ENCODE measurements at regions not wholly inside any gene's neighbourhood (a gene's known extent, or its start where the extent isn't known, plus 50 kb on each side); places are given as distances from the start of the nearest gene placed in this dataset.

- H3K9me3 ChIP-seq (ENCODE audit: control insufficient read depth, insufficient read depth, low read length), result peaks cover 4% of the 10 kb centered on the region
- H3K36me3 ChIP-seq (ENCODE audit: insufficient read depth, low read length), result no peaks in the 10 kb centered on the region
- no peak overlapping the region for H3K9ac ChIP-seq (ENCODE audit: low read depth, low read length)
- no peaks in the 10 kb centered on the region for H3K4me1 ChIP-seq (ENCODE audit: insufficient read depth, low read length)
Measured at GRCh38 chr19:31430381-31430780, 81.1 kb upstream of the TSHZ3 start.

GRCh38 chr19:31432201-31432810, 83.1 kb upstream of the TSHZ3 start:
- no peaks in the 10 kb centered on the region for H3K4me1 ChIP-seq (ENCODE audit: insufficient read depth, low read length)
- peaks cover 4% of the 10 kb centered on the region for H3K9me3 ChIP-seq (ENCODE audit: control insufficient read depth, insufficient read depth, low read length)
- no peak overlapping the region for H3K9ac ChIP-seq (ENCODE audit: low read depth, low read length)
- no peaks in the 10 kb centered on the region for H3K36me3 ChIP-seq (ENCODE audit: insufficient read depth, low read length)

DNA sequence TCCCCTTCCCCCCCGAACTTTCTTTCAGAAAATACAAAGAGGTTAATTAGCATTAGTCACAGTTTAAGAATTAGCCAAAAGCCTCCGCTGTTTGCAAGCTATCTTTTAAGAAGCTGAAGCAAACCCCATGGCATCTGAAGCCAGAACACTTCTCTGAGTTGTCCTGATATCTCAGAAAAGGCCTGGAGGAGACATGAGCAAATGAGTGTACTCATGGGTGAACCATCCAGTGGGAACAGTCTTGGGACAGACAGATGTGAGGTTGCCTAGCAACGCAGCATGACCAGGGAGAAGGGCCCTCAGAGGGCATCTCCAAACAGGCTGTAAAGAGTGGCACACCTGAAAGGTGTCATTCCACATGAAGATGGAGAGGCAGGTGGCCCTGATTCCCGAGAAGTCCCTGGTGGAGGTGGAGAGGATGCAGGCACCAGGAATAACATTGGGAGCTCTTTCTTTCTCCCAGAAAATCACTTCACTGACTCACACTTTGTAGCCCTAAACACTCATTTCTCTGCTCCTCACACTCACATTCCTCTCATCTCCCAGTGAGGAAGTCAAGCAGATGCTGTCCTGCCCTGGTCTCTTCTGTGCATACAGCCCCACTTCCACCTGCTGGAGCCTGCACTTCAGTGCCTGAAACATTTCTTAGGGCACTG, 87.0 kb upstream of the TSHZ3 start:
- Histone ChIP-seq H3K9ac (ENCODE audit: low read depth, low read length) (no peak overlapping the region), H3K4me1 (ENCODE audit: insufficient read depth, low read length) (no peaks in the 10 kb centered on the region), H3K36me3 (ENCODE audit: insufficient read depth, low read length) (no peaks in the 10 kb centered on the region), H3K9me3 (ENCODE audit: control insufficient read depth, insufficient read depth, low read length) (peaks cover 4% of the 10 kb centered on the region)

- Histone ChIP-seq H3K36me3 (ENCODE audit: insufficient read depth, low read length) (no peaks in the 10 kb centered on the region), H3K9ac (ENCODE audit: low read depth, low read length) (no peak overlapping the region), H3K9me3 (ENCODE audit: control insufficient read depth, insufficient read depth, low read length) (peaks cover 4% of the 10 kb centered on the region), H3K4me1 (ENCODE audit: insufficient read depth, low read length) (no peaks in the 10 kb centered on the region)
Measured at GRCh38 chr19:31438401-31439269, 89.4 kb upstream of the TSHZ3 start.

DNA sequence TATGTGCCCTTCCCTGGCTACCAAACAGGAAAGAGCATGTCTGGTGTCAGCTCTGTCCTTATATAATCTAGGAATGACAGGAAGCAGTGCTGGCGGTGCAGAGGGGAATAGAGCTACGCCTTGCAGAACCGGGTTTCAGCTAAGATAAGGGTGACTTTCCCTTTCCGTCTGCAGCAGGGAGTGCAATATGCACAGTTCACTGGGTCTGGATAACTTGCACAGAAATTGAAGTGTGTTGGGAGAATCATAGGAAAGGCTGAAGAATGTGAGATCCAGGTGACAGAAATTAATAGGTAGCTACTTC, 90.0 kb upstream of the TSHZ3 start:
- Histone ChIP-seq H3K36me3 (ENCODE audit: insufficient read depth, low read length) (no peaks in the 10 kb centered on the region), H3K9me3 (ENCODE audit: control insufficient read depth, insufficient read depth, low read length) (peaks cover 4% of the 10 kb centered on the region), H3K9ac (ENCODE audit: low read depth, low read length) (no peak overlapping the region), H3K4me1 (ENCODE audit: insufficient read depth, low read length) (no peaks in the 10 kb centered on the region)

- Histone ChIP-seq H3K4me1 (ENCODE audit: insufficient read depth, low read length) (no peaks in the 10 kb centered on the region), H3K36me3 (ENCODE audit: insufficient read depth, low read length) (no peaks in the 10 kb centered on the region), H3K9ac (ENCODE audit: low read depth, low read length) (no peak overlapping the region), H3K9me3 (ENCODE audit: control insufficient read depth, insufficient read depth, low read length) (no peaks in the 10 kb centered on the region)
Measured at GRCh38 chr19:31444931-31445330, 95.7 kb upstream of the TSHZ3 start.

GRCh38 chr19:31445406-31445805, 96.2 kb upstream of the TSHZ3 start:
- no peaks in the 10 kb centered on the region for H3K9me3 ChIP-seq (ENCODE audit: control insufficient read depth, insufficient read depth, low read length)
- H3K36me3 ChIP-seq (ENCODE audit: insufficient read depth, low read length), result no peaks in the 10 kb centered on the region
- no peak overlapping the region for H3K9ac ChIP-seq (ENCODE audit: low read depth, low read length)
- no peaks in the 10 kb centered on the region for H3K4me1 ChIP-seq (ENCODE audit: insufficient read depth, low read length)

GRCh38 chr19:31448221-31448657, 99.0 kb upstream of the TSHZ3 start:
- Histone ChIP-seq H3K9ac (ENCODE audit: low read depth, low read length) (no peak overlapping the region), H3K36me3 (ENCODE audit: insufficient read depth, low read length) (no peaks in the 10 kb centered on the region), H3K9me3 (ENCODE audit: control insufficient read depth, insufficient read depth, low read length) (no peaks in the 10 kb centered on the region), H3K4me1 (ENCODE audit: insufficient read depth, low read length) (no peaks in the 10 kb centered on the region)

- Histone ChIP-seq H3K4me1 (ENCODE audit: insufficient read depth, low read length) (no peaks in the 10 kb centered on the region), H3K9me3 (ENCODE audit: control insufficient read depth, insufficient read depth, low read length) (no peaks in the 10 kb centered on the region), H3K36me3 (ENCODE audit: insufficient read depth, low read length) (no peaks in the 10 kb centered on the region), H3K9ac (ENCODE audit: low read depth, low read length) (no peak overlapping the region)
Measured at GRCh38 chr19:31449379-31449778, 100.1 kb upstream of the TSHZ3 start.

- Histone ChIP-seq H3K9me3 (ENCODE audit: control insufficient read depth, insufficient read depth, low read length) (no peaks in the 10 kb centered on the region), H3K36me3 (ENCODE audit: insufficient read depth, low read length) (no peaks in the 10 kb centered on the region), H3K4me1 (ENCODE audit: insufficient read depth, low read length) (no peaks in the 10 kb centered on the region), H3K9ac (ENCODE audit: low read depth, low read length) (no peak overlapping the region)
Measured at GRCh38 chr19:31450696-31451095, 101.5 kb upstream of the TSHZ3 start.

- no peaks in the 10 kb centered on the region for H3K36me3 ChIP-seq (ENCODE audit: insufficient read depth, low read length)
- H3K9me3 ChIP-seq (ENCODE audit: control insufficient read depth, insufficient read depth, low read length), result no peaks in the 10 kb centered on the region
- H3K9ac ChIP-seq (ENCODE audit: low read depth, low read length), result no peak overlapping the region
- H3K4me1 ChIP-seq (ENCODE audit: insufficient read depth, low read length), result no peaks in the 10 kb centered on the region
Measured at GRCh38 chr19:31451686-31452330, 102.6 kb upstream of the TSHZ3 start.

- Histone ChIP-seq H3K36me3 (ENCODE audit: insufficient read depth, low read length) (no peaks in the 10 kb centered on the region), H3K4me1 (ENCODE audit: insufficient read depth, low read length) (no peaks in the 10 kb centered on the region), H3K9me3 (ENCODE audit: control insufficient read depth, insufficient read depth, low read length) (no peaks in the 10 kb centered on the region), H3K9ac (ENCODE audit: low read depth, low read length) (no peak overlapping the region)
Measured at GRCh38 chr19:31459430-31459829, 110.2 kb upstream of the TSHZ3 start.

GRCh38 chr19:31461814-31462539, 112.7 kb upstream of the TSHZ3 start:
- no peak overlapping the region for H3K9ac ChIP-seq (ENCODE audit: low read depth, low read length)
- no peaks in the 10 kb centered on the region for H3K9me3 ChIP-seq (ENCODE audit: control insufficient read depth, insufficient read depth, low read length)

More at GRCh38 chr19:31461814-31462539, 112.7 kb upstream of the TSHZ3 start:
- H3K36me3 ChIP-seq (ENCODE audit: insufficient read depth, low read length), result no peaks in the 10 kb centered on the region
- H3K4me1 ChIP-seq (ENCODE audit: insufficient read depth, low read length), result no peaks in the 10 kb centered on the region

Data from ES-I3 (cell line).